HUDEP-2 (cell line): ENCODE measurements at regions not wholly inside any gene's neighbourhood (a gene's known extent, or its start where the extent isn't known, plus 50 kb on each side); places are given as distances from the start of the nearest gene placed in this dataset.
"Not testable (repeated sequence)": the region's sequence is repeated elsewhere in the genome, so short reads cannot be mapped to it uniquely, and the experiment has no call there.

Experiments used
- DNase-seq, 76 experiments: peaks; one replicate each; lab custom pipeline; 2025; ENCODE audit not compliant: unreplicated experiment in 76 of 76; lab: John Stamatoyannopoulos, UW

GRCh38 chr11:38598418-38598817 is 2000.4 kb upstream of the RAG2 start:
- no peak for DNase-seq

GRCh38 chr11:38595359-38596016 is 1997.5 kb upstream of the RAG2 start:
- DNase-seq = not testable (repeated sequence)

- DNase-seq = peak in 2 of 76 experiments; percentile 0 to 3
Observed at GRCh38 chr11:38594895-38595294, 1996.9 kb upstream of the RAG2 start.

GRCh38 chr11:38593649-38594048 is 1995.6 kb upstream of the RAG2 start:
- no peak for DNase-seq

GRCh38 chr11:38582756-38583155 is 1984.7 kb upstream of the RAG2 start:
- no peak for DNase-seq

GRCh38 chr11:38582151-38582550 is 1984.1 kb upstream of the RAG2 start:
- no peak for DNase-seq

- no peak for DNase-seq
Observed at GRCh38 chr11:38577769-38578168, 1979.7 kb upstream of the RAG2 start.

GRCh38 chr11:38562562-38562961 is 1964.5 kb upstream of the RAG2 start:
- DNase-seq = no peak

GRCh38 chr11:38553148-38553547 is 1955.1 kb upstream of the RAG2 start:
- DNase-seq = no peak

- DNase-seq = no peak
Observed at GRCh38 chr11:38547462-38547861, 1949.4 kb upstream of the RAG2 start.

- DNase-seq = no peak
Observed at GRCh38 chr11:38543986-38544385, 1946.0 kb upstream of the RAG2 start.

- no peak for DNase-seq
Observed at GRCh38 chr11:38543311-38543710, 1945.3 kb upstream of the RAG2 start.

- peak in 69 of 76 experiments; percentile 3 to 96 (median 62) for DNase-seq
Observed at GRCh38 chr11:38538866-38539680, 1941.0 kb upstream of the RAG2 start.

GRCh38 chr11:38530226-38530625 is 1932.2 kb upstream of the RAG2 start:
- no peak for DNase-seq

- no peak for DNase-seq
Observed at GRCh38 chr11:38524945-38525344, 1926.9 kb upstream of the RAG2 start.

GRCh38 chr11:38517991-38518390 is 1920.0 kb upstream of the RAG2 start:
- no peak for DNase-seq

GRCh38 chr11:38512830-38513229 is 1914.8 kb upstream of the RAG2 start:
- not testable (repeated sequence) for DNase-seq

GRCh38 chr11:38510041-38510440 is 1912.0 kb upstream of the RAG2 start:
- peak in 10 of 76 experiments; percentile 2 to 46 (median 12) for DNase-seq

GRCh38 chr11:38503876-38504275 is 1905.8 kb upstream of the RAG2 start:
- no peak for DNase-seq

GRCh38 chr11:38498721-38499120 is 1900.7 kb upstream of the RAG2 start:
- peak in 75 of 76 experiments; percentile 13 to 94 (median 79) for DNase-seq

- DNase-seq = no peak
Observed at GRCh38 chr11:38491986-38492385, 1894.0 kb upstream of the RAG2 start.

- DNase-seq = no peak
Observed at GRCh38 chr11:38481391-38481790, 1883.4 kb upstream of the RAG2 start.
